Retinal pigment epithelial cell (primary cell): ENCODE measurements at regions not wholly inside any gene's neighbourhood (a gene's known extent, or its start where the extent isn't known, plus 50 kb on each side); places are given as distances from the start of the nearest gene placed in this dataset.

Experiments
- DNase-seq: peaks from one replicate; pipeline ENCODE4 v3.0.0-alpha.2; 2010; ENCODE audit warnings: low read depth
- H3K4me3 ChIP-seq: 2 replicates; pipeline ENCODE4 v1.5.1; 2011; ENCODE audit warnings: mild to moderate bottlenecking, low read length, control low read depth, moderate library complexity
- TF ChIP-seq, protein P1 (sequence below): conservative IDR thresholded peaks from 2 replicates; pipeline ENCODE4 v1.5.1; 2011; ENCODE audit warnings: low read depth, low read length, control low read depth, inconsistent platforms

- H3K4me3 ChIP-seq, result no peak overlapping the region
- TF ChIP-seq, protein P1, sequence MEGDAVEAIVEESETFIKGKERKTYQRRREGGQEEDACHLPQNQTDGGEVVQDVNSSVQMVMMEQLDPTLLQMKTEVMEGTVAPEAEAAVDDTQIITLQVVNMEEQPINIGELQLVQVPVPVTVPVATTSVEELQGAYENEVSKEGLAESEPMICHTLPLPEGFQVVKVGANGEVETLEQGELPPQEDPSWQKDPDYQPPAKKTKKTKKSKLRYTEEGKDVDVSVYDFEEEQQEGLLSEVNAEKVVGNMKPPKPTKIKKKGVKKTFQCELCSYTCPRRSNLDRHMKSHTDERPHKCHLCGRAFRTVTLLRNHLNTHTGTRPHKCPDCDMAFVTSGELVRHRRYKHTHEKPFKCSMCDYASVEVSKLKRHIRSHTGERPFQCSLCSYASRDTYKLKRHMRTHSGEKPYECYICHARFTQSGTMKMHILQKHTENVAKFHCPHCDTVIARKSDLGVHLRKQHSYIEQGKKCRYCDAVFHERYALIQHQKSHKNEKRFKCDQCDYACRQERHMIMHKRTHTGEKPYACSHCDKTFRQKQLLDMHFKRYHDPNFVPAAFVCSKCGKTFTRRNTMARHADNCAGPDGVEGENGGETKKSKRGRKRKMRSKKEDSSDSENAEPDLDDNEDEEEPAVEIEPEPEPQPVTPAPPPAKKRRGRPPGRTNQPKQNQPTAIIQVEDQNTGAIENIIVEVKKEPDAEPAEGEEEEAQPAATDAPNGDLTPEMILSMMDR, result no peak
- DNase-seq, result no peak
Measured at GRCh38 chr10:10630782-10631181, 386.9 kb upstream of the CELF2 start.

- TF ChIP-seq, protein P1, result no peak
- no peak for DNase-seq
- H3K4me3 ChIP-seq, result no peak overlapping the region
Measured at GRCh38 chr10:10642189-10642588, 375.5 kb upstream of the CELF2 start.

DNA sequence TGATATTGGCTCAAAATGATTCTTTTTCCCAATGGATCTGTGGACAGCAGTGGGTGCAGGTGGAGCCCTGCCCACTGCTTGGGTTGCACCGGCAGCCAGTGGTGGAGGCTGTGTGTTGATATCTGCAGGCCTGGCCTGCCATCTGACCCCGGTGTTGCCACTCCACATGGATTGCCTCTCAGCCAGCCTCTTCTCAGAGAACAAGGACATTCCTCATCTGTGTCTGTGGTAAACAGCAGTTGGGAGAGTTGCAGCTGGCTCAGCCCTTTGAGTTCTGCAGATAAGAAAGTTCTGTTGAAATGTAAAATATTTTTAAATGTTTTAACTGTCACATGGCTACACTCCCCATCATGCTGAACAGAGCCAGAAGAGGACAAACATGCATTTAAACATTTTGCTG, 374.9 kb upstream of the CELF2 start:
- DNase-seq, result no peak
- TF ChIP-seq, protein P1, result no peak
- H3K4me3 ChIP-seq, result no peak overlapping the region

DNA sequence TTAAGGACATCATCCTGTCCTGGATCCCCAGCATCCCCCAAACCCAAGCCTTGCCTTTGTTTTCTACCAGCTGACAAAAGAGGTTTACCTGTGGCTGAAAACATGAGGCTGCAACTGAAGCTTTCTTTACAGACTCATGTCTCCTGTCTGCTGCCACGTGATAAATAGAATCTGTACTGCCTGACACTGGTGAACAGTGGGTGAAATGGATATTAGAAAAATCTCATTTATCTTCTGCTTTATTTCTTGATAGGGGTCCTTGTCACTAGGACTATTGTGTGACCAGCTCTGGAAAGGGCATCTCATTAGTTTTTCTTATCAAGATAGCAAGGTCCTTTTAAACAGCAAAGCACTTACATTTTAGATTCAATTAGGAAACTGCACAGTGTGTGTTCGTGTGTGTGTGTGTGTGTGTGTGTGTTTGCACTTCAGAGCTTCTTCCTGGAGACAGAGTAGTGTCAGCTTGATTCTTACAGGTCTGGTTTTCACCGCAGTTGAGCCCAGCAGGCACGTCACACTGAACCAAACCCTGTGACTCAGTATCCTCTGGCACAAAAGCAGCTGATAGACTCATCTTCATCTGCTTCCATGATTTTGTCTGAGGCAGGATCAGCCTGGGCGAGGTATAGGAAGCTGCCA, 373.5 kb upstream of the CELF2 start:
- TF ChIP-seq, protein P1, result no peak
- H3K4me3 ChIP-seq, result no peak overlapping the region
- DNase-seq, result no peak

- no peak for DNase-seq
- H3K4me3 ChIP-seq, result no peak overlapping the region
- TF ChIP-seq, protein P1, result no peak
Measured at GRCh38 chr10:10644676-10645385, 372.8 kb upstream of the CELF2 start.

GRCh38 chr10:10647331-10647730, 370.3 kb upstream of the CELF2 start:
- no peak for DNase-seq
- H3K4me3 ChIP-seq, result no peak overlapping the region
- TF ChIP-seq, protein P1, result no peak

DNA sequence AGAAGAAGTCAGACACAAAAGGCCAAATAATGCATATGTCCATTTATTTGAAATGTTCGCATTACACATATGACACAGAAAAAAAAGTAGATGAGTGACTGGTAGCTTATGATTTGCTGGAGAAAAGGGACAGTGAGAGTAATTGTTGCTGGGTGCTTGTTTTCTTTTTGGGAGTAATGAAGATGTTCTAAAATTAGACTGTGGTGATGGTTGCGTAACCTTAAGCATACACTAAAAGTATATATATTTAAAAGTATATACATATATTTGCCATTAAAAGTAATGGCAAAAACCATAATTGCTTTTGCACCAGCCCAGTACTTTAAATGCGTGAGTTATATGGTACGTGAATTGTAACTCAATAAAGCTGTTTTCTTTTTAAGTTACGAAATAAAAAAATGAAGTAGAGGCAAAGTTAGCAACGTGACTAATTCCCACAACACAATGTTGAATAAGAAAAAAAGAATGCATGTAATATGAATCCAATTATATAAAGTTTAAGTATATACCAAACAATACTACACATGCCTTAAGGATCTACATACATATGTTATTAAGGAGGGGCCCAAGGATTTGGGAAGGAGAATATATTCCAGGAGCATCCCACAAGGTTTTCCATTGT, 360.4 kb upstream of the CELF2 start:
- H3K4me3 ChIP-seq, result no peak overlapping the region
- TF ChIP-seq, protein P1, result no peak
- no peak for DNase-seq
